ENCODE measurements at regions not wholly inside any gene's neighbourhood (a gene's known extent, or its start where the extent isn't known, plus 50 kb on each side); places are given as distances from the start of the nearest gene placed in this dataset.

- TF ChIP-seq ATF2 (IDR thresholded peaks at IDR 0.05; ENCODE audit: low read length) (no peak), E2F6 (IDR thresholded peaks at IDR 0.05) (no peak), JUN (IDR thresholded peaks at IDR 0.05; ENCODE audit: low read depth, low read length) (no peak), CTBP2 (IDR thresholded peaks at IDR 0.05; ENCODE audit: borderline replicate concordance, insufficient read depth, insufficient read length, low read length) (no peak), PHF8 (conservative IDR thresholded peaks at IDR 0.05; ENCODE audit: low read depth, low read length) (no peak), KDM1A (IDR thresholded peaks at IDR 0.05; ENCODE audit: borderline replicate concordance, low read length) (no peak)
These were observed 91.4 kb upstream of the TOP3B start (continued) for GRCh38 chr22:22073769-22074561.
